22Rv1 (cell line): ENCODE measurements at regions not wholly inside any gene's neighbourhood (a gene's known extent, or its start where the extent isn't known, plus 50 kb on each side); places are given as distances from the start of the nearest gene placed in this dataset.

Experiments
- H3K27ac ChIP-seq: fragments of 450-650 bp; 2 replicates; pipeline ENCODE4 v1.5.1; 2017
- ZFX ChIP-seq: fragments of 450-650 bp; IDR thresholded peaks from 2 replicates; pipeline ENCODE4 v1.6.1; 2017; ENCODE audit warnings: antibody characterized with exemption, borderline replicate concordance
- TF ChIP-seq, protein P1 (sequence below): fragments of 450-650 bp; IDR thresholded peaks from 2 replicates; pipeline ENCODE4 v1.5.1; 2017; ENCODE audit warnings: mild to moderate bottlenecking

- TF ChIP-seq, protein P1, sequence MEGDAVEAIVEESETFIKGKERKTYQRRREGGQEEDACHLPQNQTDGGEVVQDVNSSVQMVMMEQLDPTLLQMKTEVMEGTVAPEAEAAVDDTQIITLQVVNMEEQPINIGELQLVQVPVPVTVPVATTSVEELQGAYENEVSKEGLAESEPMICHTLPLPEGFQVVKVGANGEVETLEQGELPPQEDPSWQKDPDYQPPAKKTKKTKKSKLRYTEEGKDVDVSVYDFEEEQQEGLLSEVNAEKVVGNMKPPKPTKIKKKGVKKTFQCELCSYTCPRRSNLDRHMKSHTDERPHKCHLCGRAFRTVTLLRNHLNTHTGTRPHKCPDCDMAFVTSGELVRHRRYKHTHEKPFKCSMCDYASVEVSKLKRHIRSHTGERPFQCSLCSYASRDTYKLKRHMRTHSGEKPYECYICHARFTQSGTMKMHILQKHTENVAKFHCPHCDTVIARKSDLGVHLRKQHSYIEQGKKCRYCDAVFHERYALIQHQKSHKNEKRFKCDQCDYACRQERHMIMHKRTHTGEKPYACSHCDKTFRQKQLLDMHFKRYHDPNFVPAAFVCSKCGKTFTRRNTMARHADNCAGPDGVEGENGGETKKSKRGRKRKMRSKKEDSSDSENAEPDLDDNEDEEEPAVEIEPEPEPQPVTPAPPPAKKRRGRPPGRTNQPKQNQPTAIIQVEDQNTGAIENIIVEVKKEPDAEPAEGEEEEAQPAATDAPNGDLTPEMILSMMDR = no peak
- TF ChIP-seq ZFX = no peak
- H3K27ac ChIP-seq = no peak overlapping the region
These were observed 778.0 kb upstream of the NECTIN3 start for GRCh38 chr3:110293660-110294059.

- no peak for TF ChIP-seq ZFX
- TF ChIP-seq, protein P1 = no peak
These were observed 774.7 kb upstream of the NECTIN3 start for GRCh38 chr3:110296885-110297284.

DNA sequence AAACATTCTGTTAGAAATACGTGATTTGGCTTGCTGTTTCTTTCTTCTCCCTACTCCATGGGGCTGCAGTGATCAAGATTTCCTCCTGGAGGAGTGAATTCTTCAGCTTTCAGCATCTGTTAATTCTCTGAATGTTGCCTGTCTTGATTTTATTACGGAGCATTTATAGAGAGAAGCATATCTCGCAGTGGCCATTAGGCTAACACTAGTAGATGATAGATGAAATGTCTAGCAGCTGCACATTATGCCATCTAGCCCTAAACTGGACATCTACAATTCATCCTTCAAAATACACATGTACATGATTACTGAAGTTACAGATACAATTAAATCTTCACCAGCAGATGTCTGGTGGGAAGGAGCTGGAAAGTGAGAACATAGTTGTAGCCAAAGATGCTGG, 769.8 kb upstream of the NECTIN3 start:
- TF ChIP-seq, protein P1 = no peak
- no peak for TF ChIP-seq ZFX
- H3K27ac ChIP-seq = no peak overlapping the region

More at GRCh38 chr3:110296885-110297284, 774.7 kb upstream of the NECTIN3 start:
- no peak overlapping the region for H3K27ac ChIP-seq

- no peak for TF ChIP-seq ZFX
- TF ChIP-seq, protein P1 = no peak
- H3K27ac ChIP-seq = no peak overlapping the region
These were observed 764.4 kb upstream of the NECTIN3 start for GRCh38 chr3:110307065-110307809.

GRCh38 chr3:110311541-110311940, 760.1 kb upstream of the NECTIN3 start:
- TF ChIP-seq, protein P1 = no peak
- no peak for TF ChIP-seq ZFX
- H3K27ac ChIP-seq = no peak overlapping the region

GRCh38 chr3:110314512-110315114, 757.0 kb upstream of the NECTIN3 start:
- TF ChIP-seq ZFX = no peak
- TF ChIP-seq, protein P1 = peak; percentile 83
- H3K27ac ChIP-seq = no peak overlapping the region

DNA sequence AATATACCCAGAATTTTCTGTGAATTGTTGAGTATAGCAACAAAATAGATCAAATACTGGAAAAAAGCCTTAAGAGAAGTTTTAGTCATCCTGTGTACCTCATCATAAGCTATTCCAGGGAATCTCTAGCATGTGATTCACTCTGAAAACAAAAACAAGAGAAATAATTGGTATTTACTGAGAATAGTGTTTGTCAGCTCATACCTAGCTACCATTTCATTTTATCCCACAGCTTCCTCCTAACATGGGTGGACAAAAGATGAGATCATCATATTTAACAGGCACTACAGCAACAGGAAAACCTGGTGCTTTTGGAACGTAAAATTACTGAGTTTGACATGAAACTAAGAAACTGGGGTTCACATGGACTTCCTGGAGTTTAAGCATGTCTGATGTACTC, 753.5 kb upstream of the NECTIN3 start:
- TF ChIP-seq, protein P1 = no peak
- TF ChIP-seq ZFX = no peak
- no peak overlapping the region for H3K27ac ChIP-seq
